K562 (cell line): ENCODE measurements at regions not wholly inside any gene's neighbourhood (a gene's known extent, or its start where the extent isn't known, plus 50 kb on each side); places are given as distances from the start of the nearest gene placed in this dataset.

Experiments used
- ATAC-seq: fragments of 200-7000 bp; cut with Tn5 transposase; 3 replicates; pipeline ENCODE4 v1.9.1; 2020; ENCODE audit warnings: moderate library complexity
- BruUV-seq: library from RNA; stranded (reverse); fragments of 400-500 nt; replicated peaks from 2 replicates; lab custom pipeline; 2021; lab: Mats Ljungman, UMichigan
- CTCF ChIA-PET: fragments of 300-600 bp; formaldehyde crosslinking; extraction: SDS; loops from one replicate; lab custom pipeline; 2021; ENCODE audit warnings: low intra/inter-chr PET ratio; lab: Yijun Ruan, JAX
- POLR2A ChIA-PET: fragments of 300-600, 350-650 bp; sonication (Branson Sonifier 250); formaldehyde crosslinking; extraction: SDS; loops from one replicate; lab custom pipeline; 2021; ENCODE audit warnings: antibody characterized with exemption, inconsistent platforms; lab: Yijun Ruan, JAX
- DNase-seq, 4 experiments: peaks; one replicate each; pipeline versions ENCODE4 v3.0.0 to v3.0.0-alpha.2; 2011 to 2018; ENCODE audit warnings: low spot score in 3 of 4, mixed read lengths in 3 of 4; ENCODE audit errors: extremely low read depth in 1 of 4
- FAIRE-seq: peaks from 2 replicates; lab custom pipeline; 2011; peaks lifted over from hg19 to GRCh38; lab: Jason Lieb, UNC
- H2AFZ ChIP-seq: 2 replicates; pipeline ENCODE4 v1.6.0; 2011; ENCODE audit warnings: low read depth, low read length, control low read depth, inconsistent platforms
- H3K27ac ChIP-seq: fragments of 200-600 bp; 3 replicates; pipeline ENCODE4 v1.8.0; 2011; ENCODE audit warnings: low read depth, mild to moderate bottlenecking, control low read depth, inconsistent platforms, low read length, moderate library complexity, mixed read lengths; ENCODE audit errors: extremely low read depth
- H3K27me3 ChIP-seq, 2 experiments: fragments of 300-600 bp in 1 of 2; 2 replicates in 1 of 2; 3 replicates in 1 of 2; pipeline versions ENCODE4 v1.6.0 to v1.8.0; 2011; ENCODE audit warnings: inconsistent platforms in 2 of 2, low read length in 2 of 2, mild to moderate bottlenecking in 1 of 2, mixed read lengths in 1 of 2, moderate library complexity in 1 of 2; ENCODE audit not compliant: control insufficient read depth in 2 of 2, insufficient read depth in 2 of 2
- H3K36me3 ChIP-seq: fragments of 300-600 bp; 3 replicates; pipeline ENCODE4 v1.8.0; 2011; ENCODE audit warnings: mild to moderate bottlenecking, low read length, inconsistent platforms; ENCODE audit not compliant: control insufficient read depth, insufficient read depth
- H3K4me1 ChIP-seq, 2 experiments: fragments of 200-600 bp in 1 of 2; replicated peaks in 1 of 2; 2 replicates in 1 of 2; 3 replicates in 1 of 2; pipeline versions ENCODE4 v1.5.1 to v1.8.0; 2011; ENCODE audit warnings: inconsistent platforms in 2 of 2, low read length in 2 of 2, mild to moderate bottlenecking in 1 of 2, mixed read lengths in 1 of 2, moderate library complexity in 1 of 2; ENCODE audit not compliant: control insufficient read depth in 2 of 2, insufficient read depth in 2 of 2
- H3K4me2 ChIP-seq: 2 replicates; pipeline ENCODE4 v1.6.1; 2011; ENCODE audit warnings: low read length, control low read depth, inconsistent platforms, mixed read lengths; ENCODE audit not compliant: insufficient read depth
- H3K4me3 ChIP-seq: fragments of 200-600 bp; sonication (generic), shearing (Covaris generic); 2 replicates; pipeline ENCODE4 v1.5.1; 2016; ENCODE audit warnings: control low read depth, inconsistent platforms
- H3K79me2 ChIP-seq: fragments of 200-600 bp; 3 replicates; pipeline ENCODE4 v1.8.0; 2011; ENCODE audit warnings: low read length, inconsistent platforms; ENCODE audit not compliant: control insufficient read depth, insufficient read depth
- H3K9ac ChIP-seq, 2 experiments: 2 replicates each; pipeline versions ENCODE4 v1.6.0 to v1.6.1; 2011; ENCODE audit warnings: low read depth in 2 of 2, low read length in 2 of 2, control low read depth in 1 of 2, inconsistent platforms in 1 of 2, mild to moderate bottlenecking in 1 of 2, mixed read lengths in 1 of 2; ENCODE audit not compliant: insufficient read depth in 1 of 2
- H3K9me1 ChIP-seq: one replicate; pipeline ENCODE4 v1.6.0; 2011; ENCODE audit warnings: inconsistent platforms, mild to moderate bottlenecking, low read length, moderate library complexity; ENCODE audit not compliant: control insufficient read depth, insufficient read depth
- H3K9me3 ChIP-seq: replicated peaks from 2 replicates; pipeline ENCODE4 v1.5.1; 2011; ENCODE audit warnings: low read depth, low read length, inconsistent platforms; ENCODE audit not compliant: control insufficient read depth, insufficient read depth
- H4K20me1 ChIP-seq: replicated peaks from 2 replicates; pipeline ENCODE4 v1.6.1; 2011; ENCODE audit warnings: low read length, inconsistent platforms, mixed read lengths; ENCODE audit not compliant: control insufficient read depth, insufficient read depth
- FOXK1 ChIP-seq: sonication (generic); formaldehyde crosslinking; IDR thresholded peaks from 2 replicates; pipeline ENCODE4 v1.8.0; 2022; ENCODE audit warnings: missing genetic modification reagents, mild to moderate bottlenecking, borderline replicate concordance
- FOXM1 ChIP-seq, 2 experiments: fragments of 450-650 bp in 1 of 2; sonication (generic) in 1 of 2; formaldehyde crosslinking in 1 of 2; IDR thresholded peaks; 2 replicates each; pipeline versions ENCODE4 v1.6.1 to v1.9.0; 2017 to 2022; ENCODE audit warnings: low read depth in 2 of 2, mild to moderate bottlenecking in 2 of 2, missing genetic modification reagents in 1 of 2, moderate library complexity in 1 of 2
- GTF3C2 ChIP-seq: IDR thresholded peaks from 3 replicates; pipeline ENCODE4 v1.6.1; 2011; ENCODE audit warnings: borderline replicate concordance, mild to moderate bottlenecking, moderate library complexity; ENCODE audit not compliant: insufficient read length; ENCODE audit errors: extremely low read depth
- HDAC1 ChIP-seq, 2 experiments: fragments of 450-650 bp; IDR thresholded peaks; 2 replicates each; pipeline ENCODE4 v1.6.1; 2016 to 2017; ENCODE audit warnings: inconsistent platforms in 1 of 2, mild to moderate bottlenecking in 1 of 2, moderate library complexity in 1 of 2
- PRMT5 ChIP-seq: sonication (generic); formaldehyde crosslinking; IDR thresholded peaks from 2 replicates; pipeline ENCODE4 v1.5.0; 2020; ENCODE audit warnings: missing genetic modification reagents
- SNAPC5 ChIP-seq: fragments of 250-450 bp; sonication (Bioruptor Pico); IDR thresholded peaks from 2 replicates; pipeline ENCODE4 v1.8.0; 2021; ENCODE audit warnings: moderate library complexity, mild to moderate bottlenecking, inconsistent platforms
- SP2 ChIP-seq: IDR thresholded peaks from 2 replicates; pipeline ENCODE4 v1.6.1; 2011; ENCODE audit warnings: mild to moderate bottlenecking, low read depth, low read length, moderate library complexity; ENCODE audit not compliant: poor library complexity, severe bottlenecking; ENCODE audit errors: extremely low read depth
- ZBTB43 ChIP-seq: sonication (generic); formaldehyde crosslinking; IDR thresholded peaks from 2 replicates; pipeline ENCODE4 v1.8.0; 2023; ENCODE audit warnings: mild to moderate bottlenecking, missing genetic modification reagents
- ZC3H4 ChIP-seq: sonication (generic); formaldehyde crosslinking; IDR thresholded peaks from 2 replicates; pipeline ENCODE4 v1.9.0; 2021; ENCODE audit warnings: missing genetic modification reagents, borderline replicate concordance
- ZNF124 ChIP-seq: sonication (generic); formaldehyde crosslinking; IDR thresholded peaks from 2 replicates; pipeline ENCODE4 v1.8.1; 2022; ENCODE audit warnings: missing genetic modification reagents
- ZNF232 ChIP-seq: sonication (generic); formaldehyde crosslinking; IDR thresholded peaks from 2 replicates; pipeline ENCODE4 v1.8.0; 2022; ENCODE audit warnings: mild to moderate bottlenecking, missing genetic modification reagents
- ZNF311 ChIP-seq: fragments of 250-450 bp; sonication (Bioruptor Pico); IDR thresholded peaks from 2 replicates; pipeline ENCODE4 v1.4.0; 2020; ENCODE audit warnings: mild to moderate bottlenecking, moderate library complexity
- ZNF444 ChIP-seq: fragments of 250-450 bp; sonication (Bioruptor Pico); IDR thresholded peaks from 2 replicates; pipeline ENCODE4 v1.4.0; 2020; ENCODE audit warnings: mild to moderate bottlenecking, moderate library complexity
- ZNF592 ChIP-seq: fragments of 450-650 bp; IDR thresholded peaks from 2 replicates; pipeline ENCODE4 v1.6.1; 2017; ENCODE audit warnings: antibody characterized with exemption, mild to moderate bottlenecking
- ZNF695 ChIP-seq: fragments of 450-650 bp; formaldehyde crosslinking; IDR thresholded peaks from 2 replicates; pipeline ENCODE4 v1.4.0; 2020; ENCODE audit warnings: mild to moderate bottlenecking, moderate library complexity
- WGBS: fragments of 100-300 bp; shearing (Covaris generic); methylation state at CpG from one replicate; pipeline ENCODE4 v1.1.6; 2016; ENCODE audit warnings: low coverage, mixed read lengths; ENCODE audit not compliant: insufficient coverage; ENCODE audit errors: missing lambda C conversion rate; 5-methylcytosine and 5-hydroxymethylcytosine counted together
- in situ Hi-C: fragments of 300-500 bp; cut with MboI; formaldehyde crosslinking; loops from 4 replicates; pipeline ENCODE4 v1.15.0; 2018; ENCODE audit warnings: inconsistent platforms, mixed read lengths
- intact Hi-C: fragments of 100-400 bp; cut with micrococcal nuclease; formaldehyde crosslinking; loops from 2 replicates; pipeline ENCODE4 v1.14.2; 2022

- no peak for ATAC-seq
- no peak for TF ChIP-seq ZNF232
- no peak for TF ChIP-seq FOXK1 (CRISPR knock-in tag)
- TF ChIP-seq ZC3H4 (CRISPR knock-in tag), result no peak
- TF ChIP-seq ZNF311, result no peak
- TF ChIP-seq ZNF444, result no peak
- no peak for TF ChIP-seq SP2
- no peak for TF ChIP-seq ZNF124 (CRISPR knock-in tag)
- TF ChIP-seq ZNF592, result no peak
- no peak for TF ChIP-seq FOXM1 (IDR thresholded peaks at IDR 0.05; ENCODE audit: low read depth)
- TF ChIP-seq FOXM1 (CRISPR knock-in tag; IDR thresholded peaks at IDR 0.05; ENCODE audit: low read depth), result no peak
- TF ChIP-seq HDAC1 (IDR thresholded peaks at IDR 0.05), result no peak
- TF ChIP-seq PRMT5 (CRISPR knock-in tag), result no peak
- no peak for TF ChIP-seq ZBTB43
- TF ChIP-seq ZNF695, result no peak
- no peak for TF ChIP-seq SNAPC5 (CRISPR knock-in tag)
- no peak for TF ChIP-seq GTF3C2
Measured at GRCh38 chr10:109343293-109343692, 580.0 kb downstream of the XPNPEP1 start.

More at GRCh38 chr10:109343293-109343692, 580.0 kb downstream of the XPNPEP1 start:
- Histone ChIP-seq H3K9me1 (no peaks in the 10 kb centered on the region), H3K27me3 (no peaks in the 10 kb centered on the region), H3K9me3 (no peaks in the 10 kb centered on the region), H4K20me1 (no peaks in the 10 kb centered on the region), H3K36me3 (no peaks in the 10 kb centered on the region), H3K4me1 (no peaks in the 10 kb centered on the region), H3K79me2 (no peaks in the 10 kb centered on the region), H3K27ac (no peak overlapping the region), H3K9ac (no peak overlapping the region), H3K4me2 (no peak overlapping the region), H2AFZ (no peak overlapping the region), H3K4me3 (no peak overlapping the region)
- DNase-seq (no peak), FAIRE-seq (no peak)
- CTCF ChIA-PET, result no interaction called here
- WGBS, result 11% methylated on average over 1 of the region's 1 CpG
- in situ Hi-C loops (no loop called here), intact Hi-C loops (no loop called here)
- POLR2A ChIA-PET, result no interaction called here
- BruUV-seq, result no TSS peak
